ENCODE measurements at regions not wholly inside any gene's neighbourhood (a gene's known extent, or its start where the extent isn't known, plus 50 kb on each side); places are given as distances from the start of the nearest gene placed in this dataset.
"Not testable (repeated sequence)": the region's sequence is repeated elsewhere in the genome, so short reads cannot be mapped to it uniquely, and the experiment has no call there.

DNA sequence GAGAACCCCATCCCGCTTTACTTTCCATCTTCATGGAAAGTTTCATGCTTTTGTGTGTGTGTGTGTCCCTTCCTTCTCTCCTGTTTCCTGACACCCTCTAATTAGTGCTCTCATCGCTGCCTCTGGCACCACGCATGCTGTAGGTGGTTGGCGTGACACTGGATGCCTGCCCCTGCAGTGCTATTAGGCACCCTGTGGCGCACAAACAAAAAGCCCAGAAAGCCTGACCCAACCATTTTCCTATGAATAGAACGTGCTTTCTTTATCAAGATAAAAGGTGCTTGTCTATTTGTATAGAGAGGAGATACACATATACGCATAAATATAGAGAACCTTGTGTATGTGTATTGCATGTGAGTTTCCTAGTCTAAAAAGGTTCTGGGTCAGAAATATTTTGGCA, 120.8 kb upstream of the CDCA7L start:
- DNase-seq: no peak

- DNase-seq: no peak
Observed at GRCh38 chr7:22064816-22065215, 119.1 kb upstream of the CDCA7L start.

DNA sequence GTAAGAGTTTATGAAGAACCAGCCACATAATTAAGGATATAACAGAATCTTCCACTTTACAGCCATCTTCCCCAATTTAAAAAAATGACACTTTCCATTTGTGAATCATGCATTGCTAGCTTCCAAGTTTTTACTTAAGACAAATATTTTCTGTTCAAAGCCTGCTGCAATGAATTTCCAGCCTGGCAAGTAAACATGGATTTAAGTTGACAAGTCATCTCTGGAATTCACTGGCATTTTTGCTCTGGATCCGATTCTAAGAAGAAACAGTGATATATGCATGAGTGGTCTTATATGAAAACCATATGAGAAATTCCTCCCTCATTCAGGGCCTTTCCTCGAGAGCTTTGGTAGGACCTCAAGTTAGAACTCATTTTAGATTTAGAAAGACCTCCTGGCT, 116.1 kb upstream of the CDCA7L start:
- no peak for DNase-seq

DNA sequence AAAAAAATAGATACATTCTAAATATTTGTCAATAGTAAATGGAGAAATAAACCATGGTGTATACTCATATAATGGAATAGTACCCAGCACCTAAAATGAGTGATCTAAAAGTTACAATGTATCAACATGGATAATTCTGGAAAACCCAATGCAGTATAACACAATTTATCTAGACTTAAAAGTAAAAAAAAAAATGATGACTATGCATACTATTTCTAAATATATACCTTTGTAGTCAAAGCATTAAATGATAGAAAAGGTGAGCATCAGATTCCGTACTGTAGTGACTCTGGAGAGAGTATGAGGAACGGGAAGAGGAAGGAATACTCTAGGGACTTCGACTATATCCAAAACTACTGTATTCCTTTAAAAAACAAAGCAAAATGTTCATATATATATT, 115.2 kb upstream of the CDCA7L start:
- no peak for DNase-seq

DNA sequence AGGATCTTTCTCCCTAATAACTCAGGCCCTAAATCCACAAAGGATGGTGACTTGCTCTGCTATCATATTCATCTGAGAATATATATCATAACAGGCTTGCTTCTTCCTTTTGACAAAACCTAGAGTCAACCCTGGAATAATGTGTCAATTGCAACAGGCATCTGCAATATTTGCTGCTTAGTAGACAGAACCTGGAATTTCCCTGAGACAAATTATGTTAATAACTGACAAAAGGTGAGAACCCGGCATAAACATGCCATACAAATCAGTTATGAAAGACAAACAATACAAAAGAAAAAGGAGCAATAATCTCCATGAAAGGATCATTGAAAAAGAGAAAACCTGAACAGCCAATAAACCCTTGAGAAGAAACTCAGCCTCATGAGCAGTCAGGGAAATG, 114.5 kb upstream of the CDCA7L start:
- DNase-seq: no peak

DNA sequence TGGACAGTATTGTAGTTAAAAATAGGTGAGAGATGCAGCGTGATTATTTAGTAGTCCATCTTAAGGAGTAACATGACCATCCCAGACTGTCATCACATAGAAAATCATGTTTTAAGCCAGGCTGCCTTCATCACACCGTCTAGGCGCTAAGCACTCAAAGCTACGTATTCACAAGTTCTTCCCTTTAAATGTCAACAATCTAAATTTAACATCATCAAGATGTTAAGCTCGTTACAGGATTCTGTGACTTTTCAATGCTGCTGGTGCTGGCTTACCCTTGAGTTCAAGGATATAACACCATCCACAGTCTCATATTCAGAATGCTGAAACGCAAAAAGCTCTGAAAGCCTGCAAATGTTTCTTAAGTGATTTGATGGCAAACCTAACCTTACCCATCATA, 109.5 kb upstream of the CDCA7L start:
- no peak for DNase-seq

DNA sequence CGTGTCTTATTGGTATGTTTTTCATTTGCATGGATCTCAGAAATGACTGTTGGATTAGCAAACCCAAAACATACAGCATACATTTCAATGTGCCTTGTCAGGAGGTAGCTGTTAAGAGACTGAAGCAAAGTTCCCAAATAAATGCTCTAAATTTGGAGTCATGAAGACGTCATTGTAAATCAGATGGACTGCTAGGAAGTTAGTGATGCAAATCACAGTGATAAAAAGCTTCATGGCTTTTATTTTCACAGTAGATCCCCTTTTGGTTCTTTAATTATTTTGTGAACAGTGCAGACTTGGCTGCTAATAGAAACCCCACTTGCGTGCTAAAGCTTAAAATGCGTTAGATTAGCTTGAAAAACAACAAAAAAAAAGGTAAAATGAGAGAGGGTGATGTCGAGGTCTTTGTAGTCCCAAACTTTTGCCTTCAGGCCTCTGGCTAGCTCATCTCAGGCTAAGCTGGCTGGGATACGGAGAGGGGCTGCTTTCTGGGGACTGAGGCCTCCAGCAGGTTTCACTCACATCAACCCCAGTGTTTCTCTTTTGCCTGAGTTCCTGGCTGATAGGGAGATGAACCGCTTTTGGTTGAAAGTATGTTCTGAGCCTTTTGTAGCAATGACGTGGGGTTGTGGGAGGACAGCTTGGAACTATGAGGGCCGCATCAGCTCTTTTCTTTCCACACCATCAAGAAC, 107.1 kb upstream of the CDCA7L start:
- no peak for DNase-seq

GRCh38 chr7:22051886-22052673, 106.4 kb upstream of the CDCA7L start:
- no peak for DNase-seq

- DNase-seq: no peak
Observed at GRCh38 chr7:22049766-22050500, 104.2 kb upstream of the CDCA7L start.

- DNase-seq: no peak
Observed at GRCh38 chr7:22043367-22043766, 97.7 kb upstream of the CDCA7L start.

GRCh38 chr7:22040923-22041595, 95.4 kb upstream of the CDCA7L start:
- DNase-seq: no peak

DNA sequence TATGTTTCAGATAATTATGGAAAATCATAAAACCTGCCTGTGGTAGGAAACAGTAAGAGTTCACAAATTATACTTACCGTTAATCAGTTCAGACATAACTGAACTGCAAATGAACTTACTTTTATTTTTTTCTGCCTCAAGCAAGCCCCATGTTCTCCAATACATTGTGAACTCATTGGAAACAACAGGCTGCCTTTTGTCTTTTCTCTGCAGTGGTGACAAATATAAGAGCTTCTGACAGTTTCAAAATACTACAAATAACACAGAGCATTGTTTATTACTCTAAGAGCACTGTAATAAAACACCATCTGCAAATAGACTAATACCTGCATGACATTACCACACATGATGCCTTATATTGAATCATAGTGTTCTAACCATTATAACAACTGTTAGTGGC, 94.0 kb upstream of the CDCA7L start:
- no peak for DNase-seq

DNA sequence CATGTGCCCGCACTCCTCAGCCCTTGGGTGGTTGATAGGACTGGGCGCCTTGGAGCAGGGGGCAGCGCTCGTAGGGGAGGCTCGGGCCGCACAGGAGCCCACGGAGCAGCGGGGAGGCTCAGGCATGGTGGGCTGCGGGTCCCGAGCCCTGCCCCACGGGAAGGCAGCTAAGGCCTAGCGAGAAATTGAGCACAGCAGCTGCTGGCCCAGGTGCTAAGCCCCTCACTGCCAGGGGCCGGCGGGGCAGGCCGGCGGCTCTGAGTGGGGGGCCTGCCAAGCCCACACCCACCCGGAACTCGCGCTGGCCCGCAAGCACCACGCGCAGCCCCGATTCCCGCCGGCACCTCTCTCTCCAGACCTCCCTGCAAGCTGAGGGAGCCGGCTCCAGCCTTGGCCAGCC, 86.7 kb upstream of the CDCA7L start:
- DNase-seq: not testable (repeated sequence)

DNA sequence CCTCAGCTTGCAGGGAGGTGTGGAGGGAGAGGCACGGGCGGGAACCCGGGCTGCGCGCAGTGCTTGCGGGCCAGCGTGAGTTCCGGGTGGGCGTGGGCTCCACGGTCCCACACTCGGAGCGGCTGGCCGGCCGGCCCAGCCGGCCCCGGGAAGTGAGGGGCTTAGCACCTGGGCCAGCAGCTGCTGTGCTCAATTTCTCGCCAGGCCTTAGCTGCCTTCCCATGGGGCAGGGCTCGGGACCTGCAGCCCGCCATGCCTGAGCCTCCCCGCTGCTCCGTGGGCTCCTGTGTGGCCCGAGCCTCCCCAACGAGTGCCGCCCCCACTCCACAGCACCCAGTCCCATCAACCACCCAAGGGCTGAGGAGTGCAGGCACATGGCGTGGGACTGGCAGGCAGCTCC, 83.0 kb upstream of the CDCA7L start:
- DNase-seq: not testable (repeated sequence)

DNA sequence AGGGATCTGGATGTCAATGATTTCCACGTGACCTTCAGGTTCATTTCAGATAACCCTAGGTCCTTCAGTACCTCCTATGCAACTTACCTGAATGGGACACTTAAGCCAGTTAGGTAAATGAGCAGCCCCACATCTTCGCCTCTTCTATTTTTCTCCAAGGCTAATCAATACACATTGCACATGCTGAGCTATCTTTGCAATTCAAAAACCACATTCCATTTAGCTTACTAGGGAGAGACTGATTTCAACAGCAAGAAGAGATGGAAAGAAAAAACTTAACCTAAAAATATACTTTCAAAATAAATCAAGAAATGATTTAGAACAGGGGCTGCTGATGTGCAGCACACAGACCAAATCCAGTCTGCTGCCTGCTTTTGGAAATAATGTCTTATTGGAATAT, 81.8 kb upstream of the CDCA7L start:
- no peak for DNase-seq

DNA sequence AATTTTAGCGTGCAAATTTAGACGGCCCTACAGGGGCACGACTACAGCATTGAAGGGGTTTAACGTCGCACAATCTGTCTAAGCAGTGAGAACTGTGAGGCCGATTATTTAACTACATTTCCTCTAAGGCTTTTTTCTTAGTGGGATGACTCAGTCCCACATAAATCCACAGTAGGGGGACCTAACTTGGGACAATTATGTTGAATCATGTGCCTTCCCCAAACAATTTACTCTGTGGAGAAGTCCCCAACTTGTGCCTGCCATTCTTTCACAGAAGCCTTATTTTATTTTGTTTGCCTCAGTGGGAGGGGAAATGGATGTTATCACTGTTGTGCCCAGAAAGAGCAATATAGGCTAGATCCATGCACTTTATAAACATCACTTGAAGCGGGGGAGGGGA, 80.3 kb upstream of the CDCA7L start:
- no peak for DNase-seq

- no peak for DNase-seq
Observed at GRCh38 chr7:22025075-22025474, 79.4 kb upstream of the CDCA7L start.

GRCh38 chr7:22019931-22020330, 74.2 kb upstream of the CDCA7L start:
- no peak for DNase-seq

GRCh38 chr7:22016507-22016906, 70.8 kb upstream of the CDCA7L start:
- DNase-seq: no peak

GRCh38 chr7:22013711-22014110, 68.0 kb upstream of the CDCA7L start:
- no peak for DNase-seq

DNA sequence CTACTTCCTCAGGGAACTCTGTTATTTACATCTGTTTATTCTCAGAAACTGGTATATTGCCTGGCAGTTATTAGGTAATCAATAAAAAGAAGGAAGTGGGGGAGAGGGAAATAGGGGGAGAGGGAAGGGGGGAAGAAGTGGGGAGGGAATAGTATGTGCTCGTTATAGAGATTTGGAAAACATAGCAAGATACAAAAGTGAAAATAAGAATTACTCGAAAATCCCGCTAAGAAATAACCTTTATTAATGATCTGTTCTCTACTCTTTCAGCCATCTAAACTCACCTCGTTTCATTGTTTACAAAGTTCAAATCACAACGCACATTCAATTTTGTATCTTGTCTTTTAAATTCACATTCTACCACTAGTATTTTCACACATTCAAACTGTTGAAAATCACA, 63.0 kb upstream of the CDCA7L start:
- no peak for DNase-seq

GRCh38 chr7:22008087-22008486, 62.4 kb upstream of the CDCA7L start:
- no peak for DNase-seq

GRCh38 chr7:22005151-22005550, 59.5 kb upstream of the CDCA7L start:
- DNase-seq: no peak
